ENCODE measurements at regions not wholly inside any gene's neighbourhood (a gene's known extent, or its start where the extent isn't known, plus 50 kb on each side); places are given as distances from the start of the nearest gene placed in this dataset.
"Not testable (repeated sequence)": the region's sequence is repeated elsewhere in the genome, so short reads cannot be mapped to it uniquely, and the experiment has no call there.

DNA sequence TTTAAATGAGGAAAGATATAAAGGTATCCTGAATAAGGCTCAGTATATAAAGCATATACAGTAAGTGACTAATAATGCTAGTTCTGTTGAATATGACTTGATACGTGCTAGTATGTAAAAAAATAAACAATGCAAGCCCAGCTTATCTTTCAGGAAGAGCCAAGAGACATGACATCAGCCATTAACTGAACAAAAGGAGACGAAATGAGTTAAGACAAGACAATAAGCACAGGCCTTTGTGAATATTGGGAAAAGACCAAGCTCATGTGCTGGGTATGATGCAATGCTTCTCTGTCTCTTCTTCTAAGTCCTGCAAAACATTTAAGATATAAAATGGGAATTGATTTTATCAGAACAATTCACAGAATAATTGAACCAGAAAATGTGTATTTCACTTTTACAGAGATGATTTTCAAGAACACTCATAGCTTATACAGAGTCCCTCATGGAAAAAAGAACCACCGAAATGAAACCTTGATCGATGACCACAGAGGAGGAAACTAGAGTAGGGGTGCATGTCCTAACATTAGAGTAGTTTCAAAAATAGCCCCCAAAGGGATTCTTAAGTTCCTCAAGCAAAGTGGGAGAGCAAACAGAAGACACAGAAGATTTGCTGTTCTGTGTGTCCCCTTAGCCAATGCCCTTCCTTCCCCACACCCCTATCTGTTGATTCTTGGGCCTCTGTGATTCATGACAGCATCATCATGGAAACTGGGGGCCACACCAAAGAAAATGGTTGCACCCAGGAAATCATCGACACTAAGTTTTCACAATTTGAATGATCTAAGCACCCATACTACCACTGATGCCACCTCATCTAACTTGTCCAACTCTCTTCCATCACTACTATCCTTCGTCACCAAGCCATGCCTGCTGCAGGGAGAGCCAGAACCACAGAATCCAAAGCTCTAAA is 68.0 kb upstream of the CRIM1 start (continued):
- TF ChIP-seq REST (IDR thresholded peaks at IDR 0.05; ENCODE audit: low read depth, low read length) (no peak), MEF2A (IDR thresholded peaks at IDR 0.05; ENCODE audit: borderline replicate concordance, low read depth) (no peak), RXRA (IDR thresholded peaks at IDR 0.05; ENCODE audit: borderline replicate concordance, low read depth) (no peak), GATA2 (CRISPR knock-in tag; IDR thresholded peaks at IDR 0.05) (no peak), CHD2 (IDR thresholded peaks at IDR 0.05; ENCODE audit: low read length, partially characterized antibody) (no peak), FOXM1 (IDR thresholded peaks at IDR 0.05; ENCODE audit: low read depth) (no peak), SIN3A (IDR thresholded peaks at IDR 0.05; ENCODE audit: borderline replicate concordance, low read depth, low read length) (no peak), JUND (IDR thresholded peaks at IDR 0.05) (no peak), RAD21 (IDR thresholded peaks at IDR 0.05; ENCODE audit: low read length) (no peak)
- TF ChIP-seq, protein P1, sequence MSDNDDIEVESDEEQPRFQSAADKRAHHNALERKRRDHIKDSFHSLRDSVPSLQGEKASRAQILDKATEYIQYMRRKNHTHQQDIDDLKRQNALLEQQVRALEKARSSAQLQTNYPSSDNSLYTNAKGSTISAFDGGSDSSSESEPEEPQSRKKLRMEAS (IDR thresholded peaks at IDR 0.05; ENCODE audit: low read depth): no peak
- TF ChIP-seq, protein P2, sequence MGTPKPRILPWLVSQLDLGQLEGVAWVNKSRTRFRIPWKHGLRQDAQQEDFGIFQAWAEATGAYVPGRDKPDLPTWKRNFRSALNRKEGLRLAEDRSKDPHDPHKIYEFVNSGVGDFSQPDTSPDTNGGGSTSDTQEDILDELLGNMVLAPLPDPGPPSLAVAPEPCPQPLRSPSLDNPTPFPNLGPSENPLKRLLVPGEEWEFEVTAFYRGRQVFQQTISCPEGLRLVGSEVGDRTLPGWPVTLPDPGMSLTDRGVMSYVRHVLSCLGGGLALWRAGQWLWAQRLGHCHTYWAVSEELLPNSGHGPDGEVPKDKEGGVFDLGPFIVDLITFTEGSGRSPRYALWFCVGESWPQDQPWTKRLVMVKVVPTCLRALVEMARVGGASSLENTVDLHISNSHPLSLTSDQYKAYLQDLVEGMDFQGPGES (IDR thresholded peaks at IDR 0.05; ENCODE audit: low read depth, low read length): no peak

- H3K27ac ChIP-seq (ENCODE audit: low read depth in 2 of 2, low read length in 1 of 2); H3K79me2 ChIP-seq (ENCODE audit: insufficient read depth); H3K4me2 ChIP-seq; H2AFZ ChIP-seq (ENCODE audit: low read depth); H3K4me1 ChIP-seq (ENCODE audit: control insufficient read depth in 1 of 2, insufficient read depth in 2 of 2, low read depth in 1 of 2, low read length in 1 of 2); H3K9me3 ChIP-seq; CTCF ChIA-PET; H3K9ac ChIP-seq; H3K36me3 ChIP-seq (replicated peaks in 1 of 2; ENCODE audit: control insufficient read depth in 1 of 2, insufficient read depth in 2 of 2, low read length in 1 of 2); POLR2A ChIA-PET; H4K20me1 ChIP-seq (ENCODE audit: insufficient read depth); H3F3A ChIP-seq (replicated peaks; ENCODE audit: insufficient read depth); H3K27me3 ChIP-seq (ENCODE audit: insufficient read depth); H3K4me3 ChIP-seq (ENCODE audit: low read depth in 2 of 2, low read length in 1 of 2); DNase-seq; H3K9me2 ChIP-seq: not testable (repeated sequence)
- 9% methylated on average over 7 of the region's 7 CpGs for WGBS (ENCODE audit: low lambda C conversion rate)
Observed at GRCh38 chr2:36279506-36279905, 76.1 kb upstream of the CRIM1 start.

Measured in SK-N-SH (cell line).